ENCODE measurements at regions not wholly inside any gene's neighbourhood (a gene's known extent, or its start where the extent isn't known, plus 50 kb on each side); places are given as distances from the start of the nearest gene placed in this dataset.

DNA sequence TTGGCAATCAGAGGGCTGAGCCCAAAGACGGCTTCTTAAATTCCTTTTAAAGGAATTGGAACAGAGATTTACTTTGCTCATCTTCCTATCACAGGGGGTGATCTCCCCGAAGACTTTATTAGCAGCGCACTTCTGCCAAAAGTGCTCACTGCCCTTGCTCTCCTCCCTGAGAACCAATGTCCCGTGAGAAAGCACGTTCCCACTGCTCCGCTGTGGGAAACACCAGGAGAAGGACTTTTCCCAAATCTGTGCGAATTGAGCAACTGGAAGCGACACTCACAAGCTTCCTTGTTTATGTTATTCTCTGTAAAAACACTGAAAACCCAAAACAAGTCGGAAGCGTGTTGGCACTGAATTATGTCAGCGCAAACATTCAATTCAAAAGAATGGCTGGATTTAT lies 670.8 kb upstream of the NR2F2 start:
- ATAC-seq (ENCODE audit: low read depth) (no peak), DNase-seq (ENCODE audit: low spot score) (no peak)
- no peak overlapping the region for H3K27ac ChIP-seq (ENCODE audit: poor library complexity, severe bottlenecking)
- H3K27me3 ChIP-seq (ENCODE audit: insufficient read depth, poor library complexity, severe bottlenecking), result no peaks in the 10 kb centered on the region
- no peaks in the 10 kb centered on the region for H3K4me1 ChIP-seq (ENCODE audit: insufficient read depth, poor library complexity, severe bottlenecking)
- H3K9me3 ChIP-seq (ENCODE audit: severe bottlenecking), result no peaks in the 10 kb centered on the region
- no peak overlapping the region for H3K4me3 ChIP-seq (ENCODE audit: severe bottlenecking)
- no peaks in the 10 kb centered on the region for H3K36me3 ChIP-seq (ENCODE audit: low read depth)
- TF ChIP-seq, protein P1, sequence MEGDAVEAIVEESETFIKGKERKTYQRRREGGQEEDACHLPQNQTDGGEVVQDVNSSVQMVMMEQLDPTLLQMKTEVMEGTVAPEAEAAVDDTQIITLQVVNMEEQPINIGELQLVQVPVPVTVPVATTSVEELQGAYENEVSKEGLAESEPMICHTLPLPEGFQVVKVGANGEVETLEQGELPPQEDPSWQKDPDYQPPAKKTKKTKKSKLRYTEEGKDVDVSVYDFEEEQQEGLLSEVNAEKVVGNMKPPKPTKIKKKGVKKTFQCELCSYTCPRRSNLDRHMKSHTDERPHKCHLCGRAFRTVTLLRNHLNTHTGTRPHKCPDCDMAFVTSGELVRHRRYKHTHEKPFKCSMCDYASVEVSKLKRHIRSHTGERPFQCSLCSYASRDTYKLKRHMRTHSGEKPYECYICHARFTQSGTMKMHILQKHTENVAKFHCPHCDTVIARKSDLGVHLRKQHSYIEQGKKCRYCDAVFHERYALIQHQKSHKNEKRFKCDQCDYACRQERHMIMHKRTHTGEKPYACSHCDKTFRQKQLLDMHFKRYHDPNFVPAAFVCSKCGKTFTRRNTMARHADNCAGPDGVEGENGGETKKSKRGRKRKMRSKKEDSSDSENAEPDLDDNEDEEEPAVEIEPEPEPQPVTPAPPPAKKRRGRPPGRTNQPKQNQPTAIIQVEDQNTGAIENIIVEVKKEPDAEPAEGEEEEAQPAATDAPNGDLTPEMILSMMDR (IDR thresholded peaks at IDR 0.05; ENCODE audit: poor library complexity, severe bottlenecking), result no peak

DNA sequence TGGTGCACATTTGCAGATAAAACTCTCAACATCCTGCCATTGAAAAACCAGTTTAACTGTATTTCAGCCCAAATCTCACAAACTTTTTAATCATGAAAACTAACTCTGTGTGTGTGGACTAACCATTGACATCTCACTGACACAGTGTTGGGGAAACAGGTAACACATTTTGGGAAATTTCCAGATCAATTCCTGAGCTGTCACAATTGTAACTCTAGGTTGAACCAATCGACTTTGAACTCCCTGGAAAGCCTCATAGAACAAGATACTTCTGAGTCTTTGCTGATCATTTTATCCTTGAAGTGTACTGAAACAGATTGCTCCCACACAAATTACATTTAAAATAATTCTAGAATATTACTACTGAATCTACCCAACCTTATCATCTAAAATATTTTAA lies 667.9 kb upstream of the NR2F2 start:
- no peaks in the 10 kb centered on the region for H3K9me3 ChIP-seq (ENCODE audit: severe bottlenecking)
- TF ChIP-seq, protein P1 (IDR thresholded peaks at IDR 0.05; ENCODE audit: poor library complexity, severe bottlenecking), result no peak
- DNase-seq (ENCODE audit: low spot score) (no peak), ATAC-seq (ENCODE audit: low read depth) (no peak)
- H3K4me3 ChIP-seq (ENCODE audit: severe bottlenecking), result no peak overlapping the region
- H3K36me3 ChIP-seq (ENCODE audit: low read depth), result no peaks in the 10 kb centered on the region
- no peak overlapping the region for H3K27ac ChIP-seq (ENCODE audit: poor library complexity, severe bottlenecking)
- no peaks in the 10 kb centered on the region for H3K27me3 ChIP-seq (ENCODE audit: insufficient read depth, poor library complexity, severe bottlenecking)
- no peaks in the 10 kb centered on the region for H3K4me1 ChIP-seq (ENCODE audit: insufficient read depth, poor library complexity, severe bottlenecking)

DNA sequence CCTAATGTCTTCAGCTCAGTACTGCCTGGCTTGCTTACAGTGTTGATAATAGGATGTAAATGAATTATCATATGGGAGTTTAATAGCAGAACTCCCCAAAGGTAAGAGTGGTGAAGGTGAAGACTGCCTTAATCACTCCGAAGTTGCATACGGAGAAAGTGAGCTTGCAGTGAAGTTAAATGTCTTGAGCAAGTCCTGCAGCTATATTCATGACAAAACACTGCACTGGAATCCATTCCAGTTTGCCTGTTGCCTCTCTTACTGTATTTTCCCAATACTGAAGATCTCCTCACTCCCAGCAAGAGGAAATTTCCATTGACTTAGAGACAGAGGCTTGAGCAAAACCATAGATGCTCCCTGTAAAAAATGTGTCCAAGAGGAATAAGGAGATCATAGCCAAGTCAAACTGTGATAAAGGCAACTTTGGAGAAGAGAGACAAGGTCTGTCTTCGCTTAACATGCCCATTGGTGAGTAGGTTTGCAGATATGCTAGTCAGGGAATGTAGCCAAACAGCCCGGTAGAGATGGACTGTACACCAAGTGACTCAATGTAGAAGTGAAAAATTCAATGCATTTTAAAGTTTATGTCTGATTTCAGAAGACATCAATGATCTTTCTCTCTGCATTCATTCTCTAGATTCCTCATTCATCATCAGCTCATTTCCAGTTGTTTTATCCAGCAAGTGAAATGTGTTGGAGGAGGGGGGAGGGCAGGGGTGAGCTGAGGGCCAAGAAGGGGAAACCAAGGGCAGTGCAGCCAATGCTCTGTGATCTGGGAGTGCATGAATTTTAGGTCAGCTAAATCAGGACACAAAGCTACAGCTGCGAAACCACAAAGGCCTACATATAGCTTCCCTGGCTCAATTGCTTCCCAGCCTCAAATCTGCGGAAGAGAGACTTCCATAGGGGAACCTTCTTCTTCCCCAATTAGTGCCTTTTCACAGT lies 667.1 kb upstream of the NR2F2 start:
- no peak overlapping the region for H3K4me3 ChIP-seq (ENCODE audit: severe bottlenecking)
- DNase-seq (ENCODE audit: low spot score) (no peak), ATAC-seq (ENCODE audit: low read depth) (no peak)
- no peaks in the 10 kb centered on the region for H3K36me3 ChIP-seq (ENCODE audit: low read depth)
- H3K27me3 ChIP-seq (ENCODE audit: insufficient read depth, poor library complexity, severe bottlenecking), result no peaks in the 10 kb centered on the region
- H3K27ac ChIP-seq (ENCODE audit: poor library complexity, severe bottlenecking), result no peak overlapping the region
- TF ChIP-seq, protein P1 (IDR thresholded peaks at IDR 0.05; ENCODE audit: poor library complexity, severe bottlenecking), result no peak
- no peaks in the 10 kb centered on the region for H3K9me3 ChIP-seq (ENCODE audit: severe bottlenecking)
- no peaks in the 10 kb centered on the region for H3K4me1 ChIP-seq (ENCODE audit: insufficient read depth, poor library complexity, severe bottlenecking)

DNA sequence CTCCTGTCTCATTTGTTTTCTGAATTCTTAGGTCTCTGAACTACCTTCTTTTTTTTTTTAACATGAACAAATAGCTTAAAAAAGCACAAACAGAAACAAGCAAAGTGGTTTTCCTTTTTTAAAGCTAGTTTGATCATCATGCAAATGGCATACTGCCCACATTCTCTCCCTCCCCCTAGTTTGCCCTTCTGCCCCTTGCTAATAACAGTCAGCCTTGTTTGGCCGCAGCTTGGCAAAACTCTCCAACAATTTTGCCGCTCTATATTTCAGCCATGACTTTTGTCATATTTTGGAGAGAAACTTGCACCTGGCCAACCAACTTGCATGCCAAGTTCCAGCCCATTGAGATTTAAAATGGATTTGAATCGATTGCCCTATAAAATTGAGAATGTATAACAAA lies 666.0 kb upstream of the NR2F2 start:
- TF ChIP-seq, protein P1 (IDR thresholded peaks at IDR 0.05; ENCODE audit: poor library complexity, severe bottlenecking), result no peak
- Histone ChIP-seq H3K9me3 (ENCODE audit: severe bottlenecking) (no peaks in the 10 kb centered on the region), H3K27me3 (ENCODE audit: insufficient read depth, poor library complexity, severe bottlenecking) (no peaks in the 10 kb centered on the region), H3K27ac (ENCODE audit: poor library complexity, severe bottlenecking) (no peak overlapping the region), H3K4me3 (ENCODE audit: severe bottlenecking) (no peak overlapping the region), H3K36me3 (ENCODE audit: low read depth) (no peaks in the 10 kb centered on the region), H3K4me1 (ENCODE audit: insufficient read depth, poor library complexity, severe bottlenecking) (no peaks in the 10 kb centered on the region)
- ATAC-seq (ENCODE audit: low read depth), result no peak
- no peak for DNase-seq (ENCODE audit: low spot score)
